H9 (cell line): ENCODE measurements at regions not wholly inside any gene's neighbourhood (a gene's known extent, or its start where the extent isn't known, plus 50 kb on each side); places are given as distances from the start of the nearest gene placed in this dataset.

Experiments
- DNase-seq: peaks from one replicate; pipeline ENCODE4 v3.0.0-alpha.2; 2017
- H2AFZ ChIP-seq: one replicate; pipeline ENCODE4 v1.6.1; 2013; ENCODE audit warnings: mild to moderate bottlenecking, low read length, control low read depth, moderate library complexity
- H2AK5ac ChIP-seq: 2 replicates; pipeline ENCODE4 v1.6.1; 2013; ENCODE audit warnings: low read length, control low read depth, mixed read lengths; ENCODE audit not compliant: insufficient read length
- H2BK120ac ChIP-seq: one replicate; pipeline ENCODE4 v1.6.1; 2013; ENCODE audit warnings: low read depth, mild to moderate bottlenecking, low read length, control low read depth, inconsistent platforms; ENCODE audit not compliant: poor library complexity, severe bottlenecking
- H2BK12ac ChIP-seq: 2 replicates; pipeline ENCODE4 v1.6.1; 2013; ENCODE audit warnings: low read length, control low read depth, mixed read lengths, low read depth; ENCODE audit not compliant: insufficient read length
- H2BK15ac ChIP-seq: 2 replicates; pipeline ENCODE4 v1.6.1; 2013; ENCODE audit warnings: low read depth, low read length, control low read depth
- H2BK20ac ChIP-seq: one replicate; pipeline ENCODE4 v1.6.1; 2013; ENCODE audit warnings: low read depth, mild to moderate bottlenecking, low read length, control low read depth, inconsistent platforms; ENCODE audit not compliant: poor library complexity, severe bottlenecking
- H2BK5ac ChIP-seq: 2 replicates; pipeline ENCODE4 v1.6.1; 2013; ENCODE audit warnings: low read length, control low read depth, mixed read lengths; ENCODE audit not compliant: insufficient read length
- H3K14ac ChIP-seq: 2 replicates; pipeline ENCODE4 v1.6.1; 2013; ENCODE audit warnings: low read length, control low read depth; ENCODE audit not compliant: insufficient read depth
- H3K18ac ChIP-seq: 2 replicates; pipeline ENCODE4 v1.6.1; 2013; ENCODE audit warnings: low read depth, mild to moderate bottlenecking, mixed read lengths, low read length, control low read depth; ENCODE audit not compliant: insufficient read length
- H3K23ac ChIP-seq: 2 replicates; pipeline ENCODE4 v1.6.1; 2013; ENCODE audit warnings: low read length, control low read depth, mixed read lengths, low read depth; ENCODE audit not compliant: insufficient read length
- H3K23me2 ChIP-seq: 2 replicates; pipeline ENCODE4 v1.6.1; 2013; ENCODE audit warnings: low read depth, mild to moderate bottlenecking, mixed read lengths, low read length, control low read depth; ENCODE audit not compliant: insufficient read length, poor library complexity, severe bottlenecking
- H3K27ac ChIP-seq: 2 replicates; pipeline ENCODE4 v1.5.1; 2013; ENCODE audit warnings: low read length, control low read depth, mixed read lengths, low read depth; ENCODE audit not compliant: insufficient read length
- H3K27me3 ChIP-seq: 2 replicates; pipeline ENCODE4 v1.6.1; 2013; ENCODE audit warnings: low read length, control low read depth, inconsistent platforms; ENCODE audit not compliant: insufficient read depth
- H3K4ac ChIP-seq: 2 replicates; pipeline ENCODE4 v1.6.1; 2013; ENCODE audit warnings: low read depth, mild to moderate bottlenecking, control low read depth, inconsistent platforms, low read length, moderate library complexity
- H3K4me1 ChIP-seq: 2 replicates; pipeline ENCODE4 v1.6.1; 2013; ENCODE audit warnings: low read length, control low read depth, inconsistent platforms; ENCODE audit not compliant: insufficient read depth
- H3K4me2 ChIP-seq: 2 replicates; pipeline ENCODE4 v1.6.1; 2013; ENCODE audit warnings: low read length, control low read depth, mixed read lengths; ENCODE audit not compliant: insufficient read length, insufficient read depth
- H3K56ac ChIP-seq: 2 replicates; pipeline ENCODE4 v1.6.1; 2013; ENCODE audit warnings: low read depth, mild to moderate bottlenecking, mixed read lengths, low read length, control low read depth; ENCODE audit not compliant: insufficient read length
- H3K79me1 ChIP-seq: 2 replicates; pipeline ENCODE4 v1.6.1; 2013; ENCODE audit warnings: low read depth, mild to moderate bottlenecking, moderate library complexity, low read length, control low read depth, inconsistent platforms; ENCODE audit not compliant: insufficient read depth, poor library complexity, severe bottlenecking
- H3K79me2 ChIP-seq: 2 replicates; pipeline ENCODE4 v1.6.1; 2013; ENCODE audit warnings: low read length, control low read depth, inconsistent platforms; ENCODE audit not compliant: insufficient read depth
- H3K9ac ChIP-seq: 2 replicates; pipeline ENCODE4 v1.6.1; 2013; ENCODE audit warnings: low read length, control low read depth, mixed read lengths; ENCODE audit not compliant: insufficient read length; ENCODE audit errors: extremely low read depth
- H3K9me3 ChIP-seq: one replicate; pipeline ENCODE4 v1.6.1; 2013; ENCODE audit warnings: low read depth, low read length, inconsistent platforms; ENCODE audit not compliant: control insufficient read depth
- H3T11ph ChIP-seq: one replicate; pipeline ENCODE4 v1.6.1; 2013; ENCODE audit warnings: mild to moderate bottlenecking, low read length, control low read depth, inconsistent platforms
- H4K20me1 ChIP-seq: one replicate; pipeline ENCODE4 v1.6.1; 2013; ENCODE audit not compliant: control insufficient read depth, insufficient read length, insufficient read depth
- H4K5ac ChIP-seq: 2 replicates; pipeline ENCODE4 v1.6.1; 2013; ENCODE audit warnings: low read depth, mild to moderate bottlenecking, mixed read lengths, low read length, control low read depth; ENCODE audit not compliant: insufficient read length
- H4K8ac ChIP-seq: replicated peaks from 2 replicates; pipeline ENCODE4 v1.6.1; 2013; ENCODE audit warnings: low read length, control low read depth, mixed read lengths, low read depth; ENCODE audit not compliant: insufficient read length
- H4K91ac ChIP-seq: 2 replicates; pipeline ENCODE4 v1.6.1; 2013; ENCODE audit warnings: low read depth, mild to moderate bottlenecking, moderate library complexity, mixed read lengths, low read length, control low read depth; ENCODE audit not compliant: insufficient read length
- H3K27ac Mint-ChIP-seq, 3 experiments: 2 replicates in 2 of 3; 3 replicates in 1 of 3; pipeline ENCODE4 v1.8.0; 2020 to 2021; ENCODE audit warnings: mixed read lengths in 3 of 3, mild to moderate bottlenecking in 1 of 3, moderate library complexity in 1 of 3
- H3K27me3 Mint-ChIP-seq: 2 replicates; pipeline ENCODE4 v1.8.0; 2021; ENCODE audit warnings: low read depth, mild to moderate bottlenecking, moderate library complexity, mixed read lengths
- H3K36me3 Mint-ChIP-seq, 3 experiments: 2 replicates in 2 of 3; 3 replicates in 1 of 3; pipeline ENCODE4 v1.8.0; 2020 to 2021; ENCODE audit warnings: low read depth in 3 of 3, mixed read lengths in 3 of 3; ENCODE audit not compliant: insufficient read depth in 1 of 3
- H3K4me1 Mint-ChIP-seq, 2 experiments: 2 replicates each; pipeline ENCODE4 v1.8.0; 2020; ENCODE audit warnings: mixed read lengths in 2 of 2
- H3K4me3 Mint-ChIP-seq, 2 experiments: 2 replicates in 1 of 2; 3 replicates in 1 of 2; pipeline ENCODE4 v1.8.0; 2020 to 2021; ENCODE audit warnings: mild to moderate bottlenecking in 2 of 2, mixed read lengths in 2 of 2, moderate library complexity in 1 of 2
- H3K9me3 Mint-ChIP-seq, 2 experiments: 2 replicates in 1 of 2; 3 replicates in 1 of 2; pipeline ENCODE4 v1.8.0; 2020; ENCODE audit warnings: mild to moderate bottlenecking in 2 of 2, mixed read lengths in 2 of 2, moderate library complexity in 1 of 2
- CTCF ChIP-seq: fragments of 200-600 bp; sonication (generic); conservative IDR thresholded peaks from 3 replicates; pipeline ENCODE4 v1.8.0; 2021; ENCODE audit warnings: antibody characterized with exemption, mild to moderate bottlenecking
- WGBS: extraction: QIAGEN DNeasy Blood & Tissue Kit; methylation state at CpG from one replicate; pipeline ENCODE4 v1.1.7; 2013; ENCODE audit warnings: missing lambda C conversion rate, low lambda C conversion rate, mixed read lengths; ENCODE audit not compliant: insufficient read length; ENCODE audit errors: extremely low coverage; 5-methylcytosine and 5-hydroxymethylcytosine counted together

GRCh38 chr4:148845609-148846008, 403.4 kb upstream of the NR3C2 start:
- Histone ChIP-seq H2AK5ac (no peak overlapping the region), H3T11ph (no peak overlapping the region), H4K20me1 (no peaks in the 10 kb centered on the region), H3K14ac (no peak overlapping the region), H3K23ac (no peak overlapping the region), H3K27ac (no peak overlapping the region), H3K9ac (no peak overlapping the region), H3K23me2 (no peaks in the 10 kb centered on the region), H3K4me2 (no peak overlapping the region), H3K79me1 (no peaks in the 10 kb centered on the region), H4K5ac (no peak overlapping the region), H4K91ac (no peak overlapping the region), H3K79me2 (no peaks in the 10 kb centered on the region), H2BK20ac (no peak overlapping the region), H2BK15ac (no peak overlapping the region), H4K8ac (no peak overlapping the region), H3K18ac (no peak overlapping the region), H2BK12ac (no peak overlapping the region), H2AFZ (no peak overlapping the region), H3K9me3 (no peaks in the 10 kb centered on the region), H2BK120ac (no peak overlapping the region), H2BK5ac (no peak overlapping the region), H3K56ac (no peak overlapping the region), H3K27me3 (no peaks in the 10 kb centered on the region), H3K4ac (no peak overlapping the region), H3K4me1 (no peaks in the 10 kb centered on the region; the same call in 1 of the 2 replicates)
- no peaks in the 10 kb centered on the region for H3K9me3 Mint-ChIP-seq
- H3K36me3 Mint-ChIP-seq: no peaks in the 10 kb centered on the region
- no peak for DNase-seq
- no CpG with 5 or more reads among the region's 1 CpG for whole genome bisulfite sequencing
- peaks cover 10 to 20% of the 10 kb centered on the region in 2 experiments for H3K4me1 Mint-ChIP-seq
- H3K27ac Mint-ChIP-seq: no peak overlapping the region
- H3K27me3 Mint-ChIP-seq: no peaks in the 10 kb centered on the region; the same call in 1 of the 2 replicates
- no peak overlapping the region for H3K4me3 Mint-ChIP-seq
- no peak for TF ChIP-seq CTCF
